GM19395 (cell line): ENCODE measurements at regions not wholly inside any gene's neighbourhood (a gene's known extent, or its start where the extent isn't known, plus 50 kb on each side); places are given as distances from the start of the nearest gene placed in this dataset.

Experiments
- ATAC-seq: cut with Tn5 transposase; IDR thresholded peaks from one replicate; pipeline ENCODE4 v1.9.1; 2021; ENCODE audit warnings: mild to moderate bottlenecking, moderate library complexity; ENCODE audit not compliant: unreplicated experiment

GRCh38 chr2:122096761-122097160 lies 341.3 kb downstream of the TSN start:
- no peak for ATAC-seq

GRCh38 chr2:122098306-122098705 lies 342.9 kb downstream of the TSN start:
- ATAC-seq, result no peak

- no peak for ATAC-seq
Measured at GRCh38 chr2:122100346-122100745, 344.9 kb downstream of the TSN start.

- no peak for ATAC-seq
Measured at GRCh38 chr2:122100756-122101155, 345.3 kb downstream of the TSN start.

GRCh38 chr2:122101319-122101718 lies 345.9 kb downstream of the TSN start:
- no peak for ATAC-seq

- ATAC-seq, result no peak
Measured at GRCh38 chr2:122105171-122105876, 349.9 kb downstream of the TSN start.

GRCh38 chr2:122105877-122106206 lies 350.4 kb downstream of the TSN start:
- ATAC-seq, result no peak

GRCh38 chr2:122108186-122108585 lies 352.7 kb downstream of the TSN start:
- ATAC-seq, result no peak

GRCh38 chr2:122112216-122113005 lies 357.0 kb downstream of the TSN start:
- no peak for ATAC-seq

GRCh38 chr2:122114421-122114820 lies 359.0 kb downstream of the TSN start:
- ATAC-seq, result no peak

GRCh38 chr2:122117371-122117770 lies 361.9 kb downstream of the TSN start:
- ATAC-seq, result no peak

- no peak for ATAC-seq
Measured at GRCh38 chr2:122129399-122129798, 373.9 kb downstream of the TSN start.

GRCh38 chr2:122132147-122132691 lies 376.8 kb downstream of the TSN start:
- no peak for ATAC-seq

- no peak for ATAC-seq
Measured at GRCh38 chr2:122135021-122135937, 379.8 kb downstream of the TSN start.

GRCh38 chr2:122136056-122136455 lies 380.6 kb downstream of the TSN start:
- ATAC-seq, result no peak

- no peak for ATAC-seq
Measured at GRCh38 chr2:122138561-122138960, 383.1 kb downstream of the TSN start.

GRCh38 chr2:122139739-122140420 lies 384.4 kb downstream of the TSN start:
- no peak for ATAC-seq

GRCh38 chr2:122144884-122145283 lies 389.4 kb downstream of the TSN start:
- ATAC-seq, result no peak

- ATAC-seq, result no peak
Measured at GRCh38 chr2:122145856-122146255, 390.4 kb downstream of the TSN start.

GRCh38 chr2:122148128-122148767 lies 392.8 kb downstream of the TSN start:
- ATAC-seq, result no peak
